ENCODE measurements at regions not wholly inside any gene's neighbourhood (a gene's known extent, or its start where the extent isn't known, plus 50 kb on each side); places are given as distances from the start of the nearest gene placed in this dataset.
A peak's percentile ranks its signal among the peaks of the same experiment; 100 is the strongest.

DNA sequence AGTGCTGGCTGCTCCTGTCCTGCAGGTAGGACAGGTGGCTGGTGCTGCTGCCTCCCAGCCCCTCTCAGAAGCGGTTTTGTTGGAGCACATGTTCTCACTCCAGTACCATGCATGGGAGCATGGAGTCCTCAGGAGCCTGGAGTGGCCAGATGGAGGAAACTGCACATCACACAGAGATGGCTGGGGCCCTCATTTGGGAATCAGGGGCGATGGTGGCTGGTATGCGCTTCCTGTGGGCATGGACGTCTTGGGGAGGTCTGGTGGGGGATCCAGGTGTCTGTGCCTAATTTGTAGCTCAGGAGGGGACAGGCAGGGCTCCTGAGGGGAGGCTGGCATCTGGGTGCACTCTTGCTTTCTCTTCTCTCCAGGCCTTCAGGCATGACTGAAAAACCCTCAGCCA, 168.2 kb downstream of the KLF13 start:
- ChIA-PET CTCF (ENCODE audit: low intra/inter-chr PET ratio, low total read pairs) (no interaction called here), POLR2A (no interaction called here)
- no peak for FAIRE-seq
- WGBS (ENCODE audit: low lambda C conversion rate) = no CpG with 5 or more reads among the region's 4 CpGs
- in situ Hi-C loops (cut with HindIII; ENCODE audit: extremely low pct_ligation_motif_present, low pct_unique_long_range_greater_than_20kb) (no loop called here), intact Hi-C loops (cut with micrococcal nuclease; ENCODE audit: unreplicated experiment) (no loop called here)
- H3K9ac ChIP-seq (ENCODE audit: insufficient read depth, low read depth, low read length) = no peak overlapping the region
- no peaks in the 10 kb centered on the region for H3K27me3 ChIP-seq (ENCODE audit: control insufficient read depth in 1 of 2, insufficient read depth in 2 of 2, low read length in 2 of 2)
- no peak overlapping the region for H3K4me2 ChIP-seq (ENCODE audit: low read depth, low read length)
- no peak for DNase-seq (ENCODE audit: low spot score)
- TF ChIP-seq, protein P1, sequence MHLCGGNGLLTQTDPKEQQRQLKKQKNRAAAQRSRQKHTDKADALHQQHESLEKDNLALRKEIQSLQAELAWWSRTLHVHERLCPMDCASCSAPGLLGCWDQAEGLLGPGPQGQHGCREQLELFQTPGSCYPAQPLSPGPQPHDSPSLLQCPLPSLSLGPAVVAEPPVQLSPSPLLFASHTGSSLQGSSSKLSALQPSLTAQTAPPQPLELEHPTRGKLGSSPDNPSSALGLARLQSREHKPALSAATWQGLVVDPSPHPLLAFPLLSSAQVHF (CRISPR knock-in tag; IDR thresholded peaks at IDR 0.05) = no peak
- TF ChIP-seq, protein P2, sequence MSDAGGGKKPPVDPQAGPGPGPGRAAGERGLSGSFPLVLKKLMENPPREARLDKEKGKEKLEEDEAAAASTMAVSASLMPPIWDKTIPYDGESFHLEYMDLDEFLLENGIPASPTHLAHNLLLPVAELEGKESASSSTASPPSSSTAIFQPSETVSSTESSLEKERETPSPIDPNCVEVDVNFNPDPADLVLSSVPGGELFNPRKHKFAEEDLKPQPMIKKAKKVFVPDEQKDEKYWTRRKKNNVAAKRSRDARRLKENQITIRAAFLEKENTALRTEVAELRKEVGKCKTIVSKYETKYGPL (CRISPR knock-in tag; IDR thresholded peaks at IDR 0.05) = no peak
- TF ChIP-seq ZNF121 (CRISPR knock-in tag; IDR thresholded peaks at IDR 0.05) = no peak
- TF ChIP-seq, protein P3, sequence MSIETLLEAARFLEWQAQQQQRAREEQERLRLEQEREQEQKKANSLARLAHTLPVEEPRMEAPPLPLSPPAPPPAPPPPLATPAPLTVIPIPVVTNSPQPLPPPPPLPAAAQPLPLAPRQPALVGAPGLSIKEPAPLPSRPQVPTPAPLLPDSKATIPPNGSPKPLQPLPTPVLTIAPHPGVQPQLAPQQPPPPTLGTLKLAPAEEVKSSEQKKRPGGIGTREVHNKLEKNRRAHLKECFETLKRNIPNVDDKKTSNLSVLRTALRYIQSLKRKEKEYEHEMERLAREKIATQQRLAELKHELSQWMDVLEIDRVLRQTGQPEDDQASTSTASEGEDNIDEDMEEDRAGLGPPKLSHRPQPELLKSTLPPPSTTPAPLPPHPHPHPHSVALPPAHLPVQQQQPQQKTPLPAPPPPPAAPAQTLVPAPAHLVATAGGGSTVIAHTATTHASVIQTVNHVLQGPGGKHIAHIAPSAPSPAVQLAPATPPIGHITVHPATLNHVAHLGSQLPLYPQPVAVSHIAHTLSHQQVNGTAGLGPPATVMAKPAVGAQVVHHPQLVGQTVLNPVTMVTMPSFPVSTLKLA (IDR thresholded peaks at IDR 0.05) = peak; percentile 71
- H3K9me3 ChIP-seq (ENCODE audit: low read length) = peaks cover 13% of the 10 kb centered on the region
- ATAC-seq = no peak
- H3K27ac ChIP-seq (ENCODE audit: extremely low read length, insufficient read depth, low read length) = no peak overlapping the region
- H3K4me1 ChIP-seq (ENCODE audit: insufficient read depth, low read length) = no peaks in the 10 kb centered on the region
- H3K4me3 ChIP-seq (replicated peaks in 1 of 3; ENCODE audit: insufficient read depth in 1 of 3, low read depth in 2 of 3, low read length in 3 of 3) = no peak overlapping the region
- H4K20me1 ChIP-seq (ENCODE audit: insufficient read depth, low read length) = no peaks in the 10 kb centered on the region
- no TSS peak for BruUV-seq (replicated peaks)
- H2AFZ ChIP-seq (ENCODE audit: low read length) = no peak overlapping the region
- no peaks in the 10 kb centered on the region for H3K79me2 ChIP-seq (ENCODE audit: insufficient read depth, low read length)
- H3K36me3 ChIP-seq (replicated peaks in 1 of 2; ENCODE audit: control insufficient read depth in 1 of 2, insufficient read depth in 2 of 2, low read length in 2 of 2) = no peaks in the 10 kb centered on the region

DNA sequence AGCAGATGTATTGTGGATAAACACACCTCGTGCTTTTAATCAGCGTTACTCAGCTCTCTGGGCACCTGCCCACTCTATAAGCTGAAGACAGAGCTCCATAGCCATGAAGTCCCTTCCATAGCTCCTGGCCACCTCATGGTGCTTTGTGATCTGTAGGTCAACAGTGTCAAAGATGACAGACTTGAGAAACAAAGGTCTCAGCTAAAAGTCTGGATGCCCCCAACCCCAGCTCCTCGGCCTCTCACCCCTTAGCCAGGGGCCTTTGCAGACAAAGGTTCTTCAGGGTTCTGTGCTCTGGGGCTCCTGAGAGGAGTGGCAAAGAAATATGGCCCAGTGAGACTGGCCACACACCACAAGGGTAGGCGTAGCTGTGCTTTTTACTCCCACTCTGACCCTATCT, 168.6 kb downstream of the KLF13 start:
- ATAC-seq = no peak
- ChIA-PET POLR2A (no interaction called here), CTCF (ENCODE audit: low intra/inter-chr PET ratio, low total read pairs) (no interaction called here)
- Histone ChIP-seq H3K36me3 (replicated peaks in 1 of 2; ENCODE audit: control insufficient read depth in 1 of 2, insufficient read depth in 2 of 2, low read length in 2 of 2) (no peaks in the 10 kb centered on the region), H2AFZ (ENCODE audit: low read length) (no peak overlapping the region), H3K4me3 (replicated peaks in 1 of 3; ENCODE audit: insufficient read depth in 1 of 3, low read depth in 2 of 3, low read length in 3 of 3) (no peak overlapping the region), H3K4me1 (ENCODE audit: insufficient read depth, low read length) (no peaks in the 10 kb centered on the region), H4K20me1 (ENCODE audit: insufficient read depth, low read length) (no peaks in the 10 kb centered on the region), H3K27ac (ENCODE audit: extremely low read length, insufficient read depth, low read length) (no peak overlapping the region), H3K9me3 (ENCODE audit: low read length) (peaks cover 13% of the 10 kb centered on the region), H3K9ac (ENCODE audit: insufficient read depth, low read depth, low read length) (no peak overlapping the region), H3K4me2 (ENCODE audit: low read depth, low read length) (no peak overlapping the region), H3K27me3 (ENCODE audit: control insufficient read depth in 1 of 2, insufficient read depth in 2 of 2, low read length in 2 of 2) (no peaks in the 10 kb centered on the region), H3K79me2 (ENCODE audit: insufficient read depth, low read length) (no peaks in the 10 kb centered on the region)
- FAIRE-seq = no peak
- intact Hi-C loops (cut with micrococcal nuclease; ENCODE audit: unreplicated experiment) = no loop called here
- BruUV-seq (replicated peaks) = no TSS peak
- WGBS (ENCODE audit: low lambda C conversion rate) = 0% methylated on average over 4 of the region's 4 CpGs
- in situ Hi-C loops (cut with HindIII; ENCODE audit: extremely low pct_ligation_motif_present, low pct_unique_long_range_greater_than_20kb) = no loop called here
- TF ChIP-seq ZNF501 (CRISPR knock-in tag; IDR thresholded peaks at IDR 0.05) = no peak
- no peak for TF ChIP-seq RAD21 (CRISPR knock-in tag; IDR thresholded peaks at IDR 0.05)
- no peak for TF ChIP-seq ZFY (CRISPR knock-in tag; IDR thresholded peaks at IDR 0.05)
- no peak for TF ChIP-seq ZNF567 (CRISPR knock-in tag; IDR thresholded peaks at IDR 0.05; ENCODE audit: borderline replicate concordance)
- no peak for TF ChIP-seq ZNF773 (CRISPR knock-in tag; IDR thresholded peaks at IDR 0.05; ENCODE audit: borderline replicate concordance)
- TF ChIP-seq AGO2 (optimal IDR thresholded peaks at IDR 0.05; ENCODE audit: low read depth, low read length) = no peak
- no peak for TF ChIP-seq RAD51 (IDR thresholded peaks at IDR 0.05; ENCODE audit: borderline replicate concordance)
- DNase-seq (ENCODE audit: low spot score) = no peak

Data from HepG2 (cell line).